OCI-LY1 (cell line): ENCODE measurements at regions not wholly inside any gene's neighbourhood (a gene's known extent, or its start where the extent isn't known, plus 50 kb on each side); places are given as distances from the start of the nearest gene placed in this dataset.

ENCODE experiments used
- EZH2 ChIP-seq: fragments of 200-600 bp; sonication (generic), shearing (Covaris generic); IDR thresholded peaks from 2 replicates; pipeline ENCODE4 v1.8.0; 2017; ENCODE audit warnings: borderline replicate concordance, mixed run types, mild to moderate bottlenecking, antibody characterized with exemption, low read length, moderate library complexity, mixed read lengths
- TF ChIP-seq, protein P1 (sequence below): fragments of 200-600 bp; sonication (generic), shearing (Covaris generic); IDR thresholded peaks from 2 replicates; pipeline ENCODE4 v1.5.1; 2017; ENCODE audit warnings: mild to moderate bottlenecking, antibody characterized with exemption, low read length, moderate library complexity, mixed read lengths

- TF ChIP-seq, protein P1, sequence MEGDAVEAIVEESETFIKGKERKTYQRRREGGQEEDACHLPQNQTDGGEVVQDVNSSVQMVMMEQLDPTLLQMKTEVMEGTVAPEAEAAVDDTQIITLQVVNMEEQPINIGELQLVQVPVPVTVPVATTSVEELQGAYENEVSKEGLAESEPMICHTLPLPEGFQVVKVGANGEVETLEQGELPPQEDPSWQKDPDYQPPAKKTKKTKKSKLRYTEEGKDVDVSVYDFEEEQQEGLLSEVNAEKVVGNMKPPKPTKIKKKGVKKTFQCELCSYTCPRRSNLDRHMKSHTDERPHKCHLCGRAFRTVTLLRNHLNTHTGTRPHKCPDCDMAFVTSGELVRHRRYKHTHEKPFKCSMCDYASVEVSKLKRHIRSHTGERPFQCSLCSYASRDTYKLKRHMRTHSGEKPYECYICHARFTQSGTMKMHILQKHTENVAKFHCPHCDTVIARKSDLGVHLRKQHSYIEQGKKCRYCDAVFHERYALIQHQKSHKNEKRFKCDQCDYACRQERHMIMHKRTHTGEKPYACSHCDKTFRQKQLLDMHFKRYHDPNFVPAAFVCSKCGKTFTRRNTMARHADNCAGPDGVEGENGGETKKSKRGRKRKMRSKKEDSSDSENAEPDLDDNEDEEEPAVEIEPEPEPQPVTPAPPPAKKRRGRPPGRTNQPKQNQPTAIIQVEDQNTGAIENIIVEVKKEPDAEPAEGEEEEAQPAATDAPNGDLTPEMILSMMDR = no peak
- no peak for TF ChIP-seq EZH2
Measured at GRCh38 chr2:186303091-186303490, 183.0 kb upstream of the ZC3H15 start.
